Peyer's patch (tissue), 4 donors: ENCODE measurements at regions not wholly inside any gene's neighbourhood (a gene's known extent, or its start where the extent isn't known, plus 50 kb on each side); places are given as distances from the start of the nearest gene placed in this dataset.

Experiments used
- POLR2A ChIP-seq, 2 donors: fragments of 450-650 bp; IDR thresholded peaks; one replicate each; pipeline ENCODE4 v1.5.1; 2017; ENCODE audit warnings: antibody characterized with exemption in 2 of 2, mild to moderate bottlenecking in 2 of 2, moderate library complexity in 2 of 2
- TF ChIP-seq, protein P1 (sequence below), 6 experiments: fragments of 450-650 bp in 4 of 6; fragments of 200-600 bp in 2 of 6; sonication (generic) in 1 of 6; IDR thresholded peaks; one replicate each; pipeline ENCODE4 v1.5.1; 2017 to 2019; ENCODE audit warnings: antibody characterized with exemption in 6 of 6, mild to moderate bottlenecking in 3 of 6, moderate library complexity in 1 of 6

DNA sequence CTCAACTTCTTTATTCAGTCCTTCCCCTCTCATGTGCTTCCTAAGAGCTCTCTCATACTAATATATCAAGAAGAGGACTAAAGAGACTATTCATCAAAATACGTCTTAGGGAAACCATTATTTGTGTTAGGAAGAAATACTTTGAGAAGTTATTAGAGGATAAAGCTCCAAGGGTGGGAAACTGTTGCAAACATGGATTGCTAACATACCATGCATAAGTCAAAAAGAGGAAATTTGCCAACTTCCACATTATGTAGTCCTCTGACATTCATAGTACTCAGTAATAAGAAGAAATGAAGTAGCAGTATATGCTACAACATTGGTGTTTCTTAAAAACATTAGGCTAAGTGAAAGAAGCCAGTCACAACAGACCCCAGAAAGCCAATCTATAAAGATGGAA, 128.8 kb upstream of the CLEC14A start:
- TF ChIP-seq POLR2A (IDR thresholded peaks at IDR 0.05) = no peak
- TF ChIP-seq, protein P1, sequence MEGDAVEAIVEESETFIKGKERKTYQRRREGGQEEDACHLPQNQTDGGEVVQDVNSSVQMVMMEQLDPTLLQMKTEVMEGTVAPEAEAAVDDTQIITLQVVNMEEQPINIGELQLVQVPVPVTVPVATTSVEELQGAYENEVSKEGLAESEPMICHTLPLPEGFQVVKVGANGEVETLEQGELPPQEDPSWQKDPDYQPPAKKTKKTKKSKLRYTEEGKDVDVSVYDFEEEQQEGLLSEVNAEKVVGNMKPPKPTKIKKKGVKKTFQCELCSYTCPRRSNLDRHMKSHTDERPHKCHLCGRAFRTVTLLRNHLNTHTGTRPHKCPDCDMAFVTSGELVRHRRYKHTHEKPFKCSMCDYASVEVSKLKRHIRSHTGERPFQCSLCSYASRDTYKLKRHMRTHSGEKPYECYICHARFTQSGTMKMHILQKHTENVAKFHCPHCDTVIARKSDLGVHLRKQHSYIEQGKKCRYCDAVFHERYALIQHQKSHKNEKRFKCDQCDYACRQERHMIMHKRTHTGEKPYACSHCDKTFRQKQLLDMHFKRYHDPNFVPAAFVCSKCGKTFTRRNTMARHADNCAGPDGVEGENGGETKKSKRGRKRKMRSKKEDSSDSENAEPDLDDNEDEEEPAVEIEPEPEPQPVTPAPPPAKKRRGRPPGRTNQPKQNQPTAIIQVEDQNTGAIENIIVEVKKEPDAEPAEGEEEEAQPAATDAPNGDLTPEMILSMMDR (IDR thresholded peaks at IDR 0.05) = no peak
